Glutamatergic neuron (in vitro differentiated cells): ENCODE measurements at regions not wholly inside any gene's neighbourhood (a gene's known extent, or its start where the extent isn't known, plus 50 kb on each side); places are given as distances from the start of the nearest gene placed in this dataset.

ENCODE experiments used
- DNase-seq: peaks from one replicate; pipeline ENCODE4 v3.0.0; 2022
- H3K27ac Mint-ChIP-seq: one replicate; pipeline ENCODE4 v1.8.0; 2020; ENCODE audit warnings: mild to moderate bottlenecking, mixed read lengths, inconsistent platforms; ENCODE audit not compliant: unreplicated experiment
- H3K27me3 Mint-ChIP-seq: one replicate; pipeline ENCODE4 v1.8.0; 2020; ENCODE audit warnings: mild to moderate bottlenecking, moderate library complexity, mixed read lengths, inconsistent platforms; ENCODE audit not compliant: unreplicated experiment
- H3K36me3 Mint-ChIP-seq: one replicate; pipeline ENCODE4 v1.8.0; 2020; ENCODE audit warnings: mild to moderate bottlenecking, mixed read lengths, inconsistent platforms; ENCODE audit not compliant: unreplicated experiment
- H3K4me1 Mint-ChIP-seq: one replicate; pipeline ENCODE4 v1.8.0; 2020; ENCODE audit warnings: mild to moderate bottlenecking, low read depth, mixed read lengths, inconsistent platforms; ENCODE audit not compliant: unreplicated experiment
- H3K4me3 Mint-ChIP-seq: one replicate; pipeline ENCODE4 v1.8.0; 2020; ENCODE audit warnings: mild to moderate bottlenecking, mixed read lengths, inconsistent platforms; ENCODE audit not compliant: unreplicated experiment
- H3K9me3 Mint-ChIP-seq: one replicate; pipeline ENCODE4 v1.8.0; 2020; ENCODE audit warnings: mild to moderate bottlenecking, moderate library complexity, mixed read lengths, inconsistent platforms; ENCODE audit not compliant: unreplicated experiment
- TF ChIP-seq, protein P1 (sequence below): fragments of 200-600 bp; sonication (generic); IDR thresholded peaks from one replicate; pipeline ENCODE4 v1.5.0; 2021; ENCODE audit not compliant: partially characterized antibody, unreplicated experiment

DNA sequence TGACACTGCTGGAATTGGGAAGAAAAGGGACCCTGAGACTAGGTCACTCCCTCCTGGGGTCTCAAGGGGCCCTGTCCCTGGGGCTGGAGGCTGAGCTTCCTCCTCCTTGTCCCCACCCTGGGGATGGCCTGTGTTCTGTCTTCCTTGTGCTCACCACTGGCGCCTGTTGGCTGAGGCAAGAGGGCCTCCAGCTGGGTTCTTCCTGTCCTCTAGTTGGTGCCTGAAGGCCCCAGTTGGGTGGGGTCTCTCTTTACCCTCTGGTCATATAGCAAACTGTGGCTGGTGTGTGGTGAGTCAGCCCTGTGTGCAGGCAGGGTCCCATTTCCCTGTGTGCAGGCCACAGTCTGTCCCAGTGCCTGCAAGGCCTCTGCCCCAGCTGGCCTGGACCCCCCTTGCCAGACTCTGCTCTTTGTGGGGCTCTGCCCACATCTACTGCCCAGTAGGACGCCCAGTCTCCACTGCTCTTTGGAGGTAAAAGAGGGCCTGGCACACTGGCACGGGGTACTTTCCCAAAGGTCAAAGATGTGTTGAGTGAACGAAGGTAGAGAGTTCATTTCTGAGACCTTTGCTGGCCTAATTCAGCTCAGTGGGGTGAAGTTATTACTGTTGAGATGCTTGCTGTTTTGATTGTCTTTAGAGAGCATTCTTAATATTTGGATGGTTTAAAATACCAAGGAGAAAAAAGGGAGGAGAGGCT is 55.1 kb upstream of the CLDN5 start:
- TF ChIP-seq, protein P1, sequence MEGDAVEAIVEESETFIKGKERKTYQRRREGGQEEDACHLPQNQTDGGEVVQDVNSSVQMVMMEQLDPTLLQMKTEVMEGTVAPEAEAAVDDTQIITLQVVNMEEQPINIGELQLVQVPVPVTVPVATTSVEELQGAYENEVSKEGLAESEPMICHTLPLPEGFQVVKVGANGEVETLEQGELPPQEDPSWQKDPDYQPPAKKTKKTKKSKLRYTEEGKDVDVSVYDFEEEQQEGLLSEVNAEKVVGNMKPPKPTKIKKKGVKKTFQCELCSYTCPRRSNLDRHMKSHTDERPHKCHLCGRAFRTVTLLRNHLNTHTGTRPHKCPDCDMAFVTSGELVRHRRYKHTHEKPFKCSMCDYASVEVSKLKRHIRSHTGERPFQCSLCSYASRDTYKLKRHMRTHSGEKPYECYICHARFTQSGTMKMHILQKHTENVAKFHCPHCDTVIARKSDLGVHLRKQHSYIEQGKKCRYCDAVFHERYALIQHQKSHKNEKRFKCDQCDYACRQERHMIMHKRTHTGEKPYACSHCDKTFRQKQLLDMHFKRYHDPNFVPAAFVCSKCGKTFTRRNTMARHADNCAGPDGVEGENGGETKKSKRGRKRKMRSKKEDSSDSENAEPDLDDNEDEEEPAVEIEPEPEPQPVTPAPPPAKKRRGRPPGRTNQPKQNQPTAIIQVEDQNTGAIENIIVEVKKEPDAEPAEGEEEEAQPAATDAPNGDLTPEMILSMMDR = no peak
- Mint-ChIP-seq H3K4me3 (no peak overlapping the region), H3K27ac (no peak overlapping the region)

DNA sequence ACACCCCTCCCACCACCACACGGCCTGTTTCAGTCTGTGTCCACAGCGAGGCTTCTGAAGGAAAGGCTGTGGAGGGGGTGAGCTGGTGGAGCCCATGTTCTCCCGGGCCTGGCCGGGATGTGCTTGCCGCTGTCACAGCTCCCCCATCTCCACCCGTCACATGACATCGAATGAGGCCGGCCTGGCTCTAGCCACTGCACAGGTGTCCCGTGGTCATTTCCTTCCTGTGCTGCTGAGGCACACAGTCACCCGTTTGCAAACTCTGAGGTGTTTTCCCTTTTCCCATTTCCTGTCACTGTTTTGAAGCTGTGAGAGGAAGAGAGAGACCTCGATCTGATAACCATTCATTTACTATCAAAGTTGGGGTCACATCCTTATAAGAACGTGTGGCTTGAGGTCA is 55.7 kb upstream of the CLDN5 start:
- Mint-ChIP-seq H3K36me3 (no peaks in the 10 kb centered on the region), H3K9me3 (no peaks in the 10 kb centered on the region), H3K27me3 (no peaks in the 10 kb centered on the region), H3K4me1 (peaks cover 12% of the 10 kb centered on the region), H3K27ac (no peak overlapping the region), H3K4me3 (no peak overlapping the region)
- no peak for DNase-seq
- TF ChIP-seq, protein P1 = no peak

More for the DNA sequence above, 55.1 kb upstream of the CLDN5 start:
- H3K27me3 Mint-ChIP-seq = no peaks in the 10 kb centered on the region
- no peaks in the 10 kb centered on the region for H3K9me3 Mint-ChIP-seq
- H3K4me1 Mint-ChIP-seq = peaks cover 12% of the 10 kb centered on the region
- no peaks in the 10 kb centered on the region for H3K36me3 Mint-ChIP-seq
- DNase-seq = no peak

DNA sequence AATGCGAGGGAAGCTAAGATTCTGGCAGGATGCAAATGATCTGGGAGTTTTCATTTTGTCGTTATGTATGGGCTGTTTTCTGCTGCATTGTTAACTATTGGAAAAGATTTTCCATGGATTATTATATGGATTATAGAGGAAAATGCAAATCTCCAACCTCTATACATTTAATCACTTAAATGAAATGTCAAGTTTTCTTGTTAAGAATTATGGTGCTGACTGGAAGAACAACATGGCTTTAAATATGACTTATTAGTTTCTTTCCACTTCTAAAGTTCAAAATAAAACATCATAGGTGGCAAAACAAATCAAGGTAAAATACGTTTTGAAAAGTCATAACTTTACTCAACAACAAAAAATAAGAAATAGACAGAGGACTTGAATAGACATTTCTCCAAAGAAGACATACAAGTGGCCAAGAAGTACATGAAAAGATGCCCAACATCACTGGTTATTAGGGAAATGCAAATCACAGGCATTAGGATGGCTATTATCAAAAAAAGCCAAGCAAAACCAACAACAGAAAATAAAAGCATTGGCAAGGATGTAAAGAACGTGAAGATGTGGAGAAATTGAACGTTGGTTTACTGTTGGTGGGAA is 56.2 kb upstream of the CLDN5 start:
- H3K9me3 Mint-ChIP-seq = no peaks in the 10 kb centered on the region
- H3K4me3 Mint-ChIP-seq = no peak overlapping the region
- H3K27me3 Mint-ChIP-seq = peaks cover 3% of the 10 kb centered on the region
- TF ChIP-seq, protein P1 = no peak
- H3K27ac Mint-ChIP-seq = no peak overlapping the region
- no peaks in the 10 kb centered on the region for H3K36me3 Mint-ChIP-seq
- peaks cover 12% of the 10 kb centered on the region for H3K4me1 Mint-ChIP-seq
- no peak for DNase-seq

DNA sequence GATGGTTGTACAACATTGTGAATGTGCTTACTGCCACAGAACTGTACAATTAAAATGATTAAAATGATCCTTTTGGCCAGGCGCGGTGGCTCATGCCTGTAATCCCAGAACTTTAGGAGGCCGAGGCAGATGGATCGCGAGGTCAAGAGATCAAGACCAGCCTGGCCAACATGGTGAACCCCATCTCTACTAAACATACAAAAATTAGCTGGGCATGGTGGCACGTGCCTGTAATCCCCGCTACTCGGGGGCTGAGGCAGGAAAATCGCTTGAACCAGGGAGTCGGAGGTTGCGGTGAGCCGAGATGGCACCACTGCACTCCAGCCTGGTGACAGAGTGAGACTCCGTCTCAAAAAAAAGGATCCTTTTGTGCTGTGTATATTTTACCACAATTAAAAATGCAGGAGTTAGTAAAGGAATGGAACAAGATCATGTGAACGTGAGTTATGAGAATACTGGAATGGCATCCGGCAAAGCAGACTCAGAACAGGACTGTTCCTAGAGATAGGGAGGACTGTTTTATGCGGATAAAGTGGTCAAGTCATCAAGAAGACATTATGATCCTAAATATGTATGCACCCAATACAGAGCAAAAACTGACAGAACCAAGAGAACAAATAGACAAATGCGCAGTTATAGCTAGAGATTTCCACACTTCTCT is 58.0 kb upstream of the CLDN5 start:
- TF ChIP-seq, protein P1 = no peak
- no peak for DNase-seq
- H3K4me3 Mint-ChIP-seq = no peak overlapping the region

More for the DNA sequence above, 58.0 kb upstream of the CLDN5 start:
- Mint-ChIP-seq H3K27me3 (peaks cover 3% of the 10 kb centered on the region), H3K36me3 (no peaks in the 10 kb centered on the region), H3K27ac (no peak overlapping the region), H3K9me3 (no peaks in the 10 kb centered on the region), H3K4me1 (peaks cover 11% of the 10 kb centered on the region)
